ENCODE measurements at regions not wholly inside any gene's neighbourhood (a gene's known extent, or its start where the extent isn't known, plus 50 kb on each side); places are given as distances from the start of the nearest gene placed in this dataset.

DNA sequence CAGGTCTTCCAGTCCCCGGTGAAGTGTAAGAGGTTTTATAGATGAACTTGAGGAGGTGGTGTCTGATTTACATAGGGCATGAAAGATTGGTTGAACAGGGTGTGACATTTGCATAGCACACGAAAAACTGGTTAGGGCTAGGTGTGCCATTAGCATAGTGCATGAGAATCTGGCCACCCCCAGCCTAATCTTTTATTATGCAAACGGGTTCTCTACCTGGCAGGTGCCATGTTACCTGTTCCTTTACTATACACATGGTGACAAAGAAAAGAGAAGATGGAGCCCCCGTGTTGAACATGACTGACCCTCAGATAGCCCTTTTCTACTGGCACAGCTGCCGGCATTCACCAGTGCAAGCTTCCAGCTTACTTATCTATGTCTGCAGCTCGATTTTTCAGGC is 71.0 kb downstream of the UCHL1 start:
- Histone ChIP-seq H3K4me3 (no peak overlapping the region), H3K36me3 (ENCODE audit: low read depth) (no peaks in the 10 kb centered on the region), H3K9me3 (no peaks in the 10 kb centered on the region), H3K4me1 (ENCODE audit: low read depth) (no peaks in the 10 kb centered on the region)
- intact Hi-C loops (cut with DNase I, micrococcal nuclease), result no loop called here
- no peak for ATAC-seq
- TF ChIP-seq, protein P1, sequence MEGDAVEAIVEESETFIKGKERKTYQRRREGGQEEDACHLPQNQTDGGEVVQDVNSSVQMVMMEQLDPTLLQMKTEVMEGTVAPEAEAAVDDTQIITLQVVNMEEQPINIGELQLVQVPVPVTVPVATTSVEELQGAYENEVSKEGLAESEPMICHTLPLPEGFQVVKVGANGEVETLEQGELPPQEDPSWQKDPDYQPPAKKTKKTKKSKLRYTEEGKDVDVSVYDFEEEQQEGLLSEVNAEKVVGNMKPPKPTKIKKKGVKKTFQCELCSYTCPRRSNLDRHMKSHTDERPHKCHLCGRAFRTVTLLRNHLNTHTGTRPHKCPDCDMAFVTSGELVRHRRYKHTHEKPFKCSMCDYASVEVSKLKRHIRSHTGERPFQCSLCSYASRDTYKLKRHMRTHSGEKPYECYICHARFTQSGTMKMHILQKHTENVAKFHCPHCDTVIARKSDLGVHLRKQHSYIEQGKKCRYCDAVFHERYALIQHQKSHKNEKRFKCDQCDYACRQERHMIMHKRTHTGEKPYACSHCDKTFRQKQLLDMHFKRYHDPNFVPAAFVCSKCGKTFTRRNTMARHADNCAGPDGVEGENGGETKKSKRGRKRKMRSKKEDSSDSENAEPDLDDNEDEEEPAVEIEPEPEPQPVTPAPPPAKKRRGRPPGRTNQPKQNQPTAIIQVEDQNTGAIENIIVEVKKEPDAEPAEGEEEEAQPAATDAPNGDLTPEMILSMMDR (IDR thresholded peaks at IDR 0.05), result no peak
- no peak for DNase-seq

DNA sequence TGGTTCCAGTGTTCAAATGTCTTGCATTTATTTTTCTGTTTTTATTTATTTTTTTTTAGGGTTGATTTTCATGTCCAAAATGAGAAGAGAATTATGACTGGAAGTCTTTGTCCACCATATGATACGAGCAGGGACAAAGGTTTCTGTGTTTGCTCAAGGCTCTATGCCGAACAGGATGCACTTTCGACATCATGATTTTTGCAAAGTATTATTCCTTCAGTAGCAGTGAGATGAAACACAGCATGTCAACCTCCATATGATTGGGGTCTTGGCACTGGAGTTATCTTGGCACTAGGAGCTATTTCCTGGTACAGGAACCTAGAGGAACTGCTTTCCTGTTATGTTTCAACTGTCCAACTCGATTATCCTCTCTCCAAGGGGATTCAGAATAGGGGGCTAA is 72.6 kb downstream of the UCHL1 start:
- intact Hi-C loops (cut with DNase I, micrococcal nuclease), result no loop called here
- DNase-seq (no peak), ATAC-seq (no peak)

DNA sequence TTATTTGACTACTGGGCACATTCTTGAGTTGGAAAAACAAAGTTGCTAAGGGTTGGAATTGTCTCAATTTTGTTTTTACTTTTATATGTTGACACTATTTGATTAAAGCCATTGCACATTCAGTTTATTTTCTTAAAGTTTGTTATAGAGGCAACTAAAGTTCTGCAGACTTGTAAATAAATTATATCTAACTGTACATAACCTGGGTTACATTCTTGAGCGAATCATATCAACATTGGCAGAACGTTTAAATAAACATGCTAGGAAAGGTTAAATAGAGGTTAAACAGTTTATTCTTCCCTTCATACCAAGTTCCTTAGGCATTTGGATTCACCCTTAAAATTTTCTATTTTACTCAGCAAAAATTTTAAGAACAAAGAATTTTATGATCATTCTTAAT is 74.5 kb downstream of the UCHL1 start:
- TF ChIP-seq, protein P1 (IDR thresholded peaks at IDR 0.05), result no peak
- Histone ChIP-seq H3K4me3 (no peak overlapping the region), H3K36me3 (ENCODE audit: low read depth) (no peaks in the 10 kb centered on the region), H3K9me3 (no peaks in the 10 kb centered on the region), H3K4me1 (ENCODE audit: low read depth) (no peaks in the 10 kb centered on the region)
- ATAC-seq (no peak), DNase-seq (no peak)
- intact Hi-C loops (cut with DNase I, micrococcal nuclease), result no loop called here

More for the DNA sequence above, 72.6 kb downstream of the UCHL1 start:
- Histone ChIP-seq H3K4me3 (no peak overlapping the region), H3K9me3 (no peaks in the 10 kb centered on the region), H3K4me1 (ENCODE audit: low read depth) (no peaks in the 10 kb centered on the region), H3K36me3 (ENCODE audit: low read depth) (no peaks in the 10 kb centered on the region)
- TF ChIP-seq, protein P1 (IDR thresholded peaks at IDR 0.05), result no peak

DNA sequence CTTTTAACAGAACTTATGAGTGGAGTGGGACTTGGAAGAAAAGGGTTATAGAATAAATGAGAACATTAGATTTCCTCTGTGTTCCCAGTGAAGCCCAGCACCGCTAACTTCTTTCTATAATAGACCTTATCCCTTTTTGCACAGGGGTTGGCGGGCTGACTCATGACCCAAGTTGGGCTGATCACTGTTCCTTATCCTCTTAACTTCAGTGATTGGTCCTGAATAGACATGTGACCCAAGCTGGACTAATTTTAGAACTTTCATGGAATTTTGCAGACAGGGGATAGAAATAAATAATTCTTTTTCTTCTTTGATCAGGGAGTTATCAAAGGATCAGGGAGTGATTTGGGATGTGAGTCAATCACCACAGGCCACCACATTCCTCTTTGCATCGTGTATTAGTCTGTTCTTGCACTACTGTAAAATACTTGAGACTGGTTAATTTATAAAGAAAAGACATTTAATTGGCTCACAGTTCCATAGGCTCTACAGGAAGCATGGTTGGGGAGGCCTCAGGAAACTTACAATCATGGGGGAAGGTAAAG is 75.9 kb downstream of the UCHL1 start:
- DNase-seq, result no peak
- ATAC-seq, result no peak
- no peaks in the 10 kb centered on the region for H3K4me1 ChIP-seq (ENCODE audit: low read depth)
- no peaks in the 10 kb centered on the region for H3K36me3 ChIP-seq (ENCODE audit: low read depth)
- TF ChIP-seq, protein P1 (IDR thresholded peaks at IDR 0.05), result no peak
- intact Hi-C loops (cut with DNase I, micrococcal nuclease), result no loop called here
- no peaks in the 10 kb centered on the region for H3K9me3 ChIP-seq
- no peak overlapping the region for H3K4me3 ChIP-seq

DNA sequence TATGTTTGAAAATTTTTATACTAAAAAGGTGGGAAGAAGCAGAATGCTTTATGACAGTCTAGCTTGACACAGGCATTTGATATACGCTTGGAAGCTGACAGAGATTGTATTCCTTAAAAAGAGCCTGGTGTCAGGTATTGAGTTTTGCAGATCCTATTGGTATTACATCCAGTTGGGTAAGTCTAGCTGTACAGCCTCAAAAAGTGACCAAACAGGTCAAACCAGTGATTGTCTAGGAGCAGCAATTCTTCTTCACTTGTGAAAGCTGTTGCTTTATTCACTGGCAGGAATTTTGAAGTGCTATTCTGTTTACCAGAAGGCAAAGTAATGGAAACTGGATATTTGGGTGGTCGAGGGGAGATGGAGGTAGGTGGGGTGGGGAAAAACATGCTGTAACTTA is 77.5 kb downstream of the UCHL1 start:
- TF ChIP-seq, protein P1 (IDR thresholded peaks at IDR 0.05), result no peak
- H3K9me3 ChIP-seq, result no peaks in the 10 kb centered on the region
- H3K36me3 ChIP-seq (ENCODE audit: low read depth), result no peaks in the 10 kb centered on the region
- no peaks in the 10 kb centered on the region for H3K4me1 ChIP-seq (ENCODE audit: low read depth)
- no peak for ATAC-seq
- H3K4me3 ChIP-seq, result no peak overlapping the region
- peak in 1 of 3 donors; percentile 9 for DNase-seq
- intact Hi-C loops (cut with DNase I, micrococcal nuclease), result no loop called here

Data from mucosa of descending colon (tissue), 3 donors.